ENCODE measurements at regions not wholly inside any gene's neighbourhood (a gene's known extent, or its start where the extent isn't known, plus 50 kb on each side); places are given as distances from the start of the nearest gene placed in this dataset.

GRCh38 chr22:49663311-49663711, 164.4 kb downstream of the BRD1 start:
- Histone ChIP-seq H3K9me2 (replicated peaks; ENCODE audit: control insufficient read depth, low read length) (no peaks in the 10 kb centered on the region), H3K27me3 (ENCODE audit: control insufficient read depth, low read length) (no peaks in the 10 kb centered on the region), H3K36me3 (ENCODE audit: control insufficient read depth, low read length) (no peaks in the 10 kb centered on the region), H4K20me1 (ENCODE audit: control insufficient read depth, insufficient read depth, low read depth, low read length) (no peaks in the 10 kb centered on the region), H3F3A (ENCODE audit: control insufficient read depth, insufficient read depth) (peaks cover 9% of the 10 kb centered on the region), H3K79me2 (ENCODE audit: control insufficient read depth, low read length) (no peaks in the 10 kb centered on the region), H3K4me1 (ENCODE audit: control insufficient read depth, low read length) (peaks cover 33% of the 10 kb centered on the region), H3K4me3 (ENCODE audit: low read length) (no peak overlapping the region), H3K4me2 (ENCODE audit: low read length) (no peak overlapping the region), H3K27ac (ENCODE audit: low read depth, low read length) (no peak overlapping the region), H3K9me3 (ENCODE audit: control insufficient read depth, insufficient read depth, low read length) (peaks cover 1% of the 10 kb centered on the region; the same call in 1 of the 2 replicates)
- no peak for TF ChIP-seq CTCF (IDR thresholded peaks at IDR 0.05; ENCODE audit: low read depth, low read length, poor library complexity, severe bottlenecking)
- no peak for TF ChIP-seq EZH2phosphoT487 (IDR thresholded peaks at IDR 0.05; ENCODE audit: borderline replicate concordance, low read length)

- TF ChIP-seq CTCF (IDR thresholded peaks at IDR 0.05; ENCODE audit: low read depth, low read length, poor library complexity, severe bottlenecking) (no peak), EZH2phosphoT487 (IDR thresholded peaks at IDR 0.05; ENCODE audit: borderline replicate concordance, low read length) (no peak)
- no peaks in the 10 kb centered on the region for H3K27me3 ChIP-seq (ENCODE audit: control insufficient read depth, low read length)
- no peaks in the 10 kb centered on the region for H3K79me2 ChIP-seq (ENCODE audit: control insufficient read depth, low read length)
- no peak overlapping the region for H3K27ac ChIP-seq (ENCODE audit: low read depth, low read length)
- H3F3A ChIP-seq (ENCODE audit: control insufficient read depth, insufficient read depth): peaks cover 9% of the 10 kb centered on the region
- H3K4me2 ChIP-seq (ENCODE audit: low read length): no peak overlapping the region
- H3K36me3 ChIP-seq (ENCODE audit: control insufficient read depth, low read length): no peaks in the 10 kb centered on the region
- H3K9me3 ChIP-seq (ENCODE audit: control insufficient read depth, insufficient read depth, low read length): no peaks in the 10 kb centered on the region
- no peaks in the 10 kb centered on the region for H4K20me1 ChIP-seq (ENCODE audit: control insufficient read depth, insufficient read depth, low read depth, low read length)
- H3K4me3 ChIP-seq (ENCODE audit: low read length): no peak overlapping the region
- peaks cover 35% of the 10 kb centered on the region for H3K4me1 ChIP-seq (ENCODE audit: control insufficient read depth, low read length)
- no peaks in the 10 kb centered on the region for H3K9me2 ChIP-seq (replicated peaks; ENCODE audit: control insufficient read depth, low read length)
Measured at GRCh38 chr22:49662681-49663080, 165.0 kb downstream of the BRD1 start.

GRCh38 chr22:49660794-49661781, 166.6 kb downstream of the BRD1 start:
- Histone ChIP-seq H3K27ac (ENCODE audit: low read depth, low read length) (no peak overlapping the region), H3K4me1 (ENCODE audit: control insufficient read depth, low read length) (peaks cover 27% of the 10 kb centered on the region), H3K9me3 (ENCODE audit: control insufficient read depth, insufficient read depth, low read length) (no peaks in the 10 kb centered on the region), H3K36me3 (ENCODE audit: control insufficient read depth, low read length) (peaks cover 9% of the 10 kb centered on the region), H3K79me2 (ENCODE audit: control insufficient read depth, low read length) (peaks cover 8% of the 10 kb centered on the region), H3K9me2 (replicated peaks; ENCODE audit: control insufficient read depth, low read length) (no peaks in the 10 kb centered on the region), H3F3A (ENCODE audit: control insufficient read depth, insufficient read depth) (peaks cover 10% of the 10 kb centered on the region; the same call in 1 of the 2 replicates), H3K4me2 (ENCODE audit: low read length) (peak overlapping the region; percentile 38), H3K27me3 (ENCODE audit: control insufficient read depth, low read length) (no peaks in the 10 kb centered on the region), H3K4me3 (ENCODE audit: low read length) (no peak overlapping the region), H4K20me1 (ENCODE audit: control insufficient read depth, insufficient read depth, low read depth, low read length) (no peaks in the 10 kb centered on the region)
- TF ChIP-seq CTCF (IDR thresholded peaks at IDR 0.05; ENCODE audit: low read depth, low read length, poor library complexity, severe bottlenecking) (no peak), EZH2phosphoT487 (IDR thresholded peaks at IDR 0.05; ENCODE audit: borderline replicate concordance, low read length) (no peak)
